WTC11 (cell line): ENCODE measurements at regions not wholly inside any gene's neighbourhood (a gene's known extent, or its start where the extent isn't known, plus 50 kb on each side); places are given as distances from the start of the nearest gene placed in this dataset.

Source experiments
- ATAC-seq: fragments of 200-7000 bp; cut with Tn5 transposase; 2 replicates; pipeline ENCODE4 v1.10.0; 2021; ENCODE audit warnings: mild to moderate bottlenecking, moderate library complexity
- CTCF ChIA-PET: fragments of 300-600 bp; sonication (Branson Sonifier 250); formaldehyde crosslinking; loops from one replicate; lab custom pipeline; 2021; ENCODE audit warnings: antibody characterized with exemption; lab: Charles Lee
- POLR2A ChIA-PET: fragments of 350-600 bp; sonication (Branson Sonifier 250); formaldehyde crosslinking; loops from one replicate; lab custom pipeline; 2021; ENCODE audit warnings: antibody characterized with exemption; lab: Charles Lee
- DNase-seq: peaks from one replicate; pipeline ENCODE4 v3.0.0; 2021; ENCODE audit warnings: low spot score
- H3K27ac Mint-ChIP-seq: 2 replicates; pipeline ENCODE4 v1.8.0; 2021; ENCODE audit warnings: mixed read lengths
- H3K27me3 Mint-ChIP-seq: 2 replicates; pipeline ENCODE4 v1.8.0; 2021; ENCODE audit warnings: low read depth, mild to moderate bottlenecking, moderate library complexity, mixed read lengths
- H3K36me3 Mint-ChIP-seq: 2 replicates; pipeline ENCODE4 v1.8.0; 2021; ENCODE audit warnings: mixed read lengths
- H3K4me1 Mint-ChIP-seq: 2 replicates; pipeline ENCODE4 v1.8.0; 2022; ENCODE audit warnings: mixed read lengths
- H3K4me3 Mint-ChIP-seq: 2 replicates; pipeline ENCODE4 v1.8.0; 2021; ENCODE audit warnings: mild to moderate bottlenecking, moderate library complexity, mixed read lengths
- H3K9me3 Mint-ChIP-seq: 2 replicates; pipeline ENCODE4 v1.8.0; 2021; ENCODE audit warnings: mixed read lengths
- AFF4 ChIP-seq: sonication (generic); formaldehyde crosslinking; IDR thresholded peaks from 2 replicates; pipeline ENCODE4 v1.8.1; 2023; ENCODE audit warnings: mild to moderate bottlenecking, missing genetic modification reagents, borderline replicate concordance
- ATF1 ChIP-seq: sonication (generic); formaldehyde crosslinking; IDR thresholded peaks from 2 replicates; pipeline ENCODE4 v1.8.1; 2023; ENCODE audit warnings: mild to moderate bottlenecking, moderate library complexity, missing genetic modification reagents
- ATF3 ChIP-seq: sonication (generic); formaldehyde crosslinking; conservative IDR thresholded peaks from 2 replicates; pipeline ENCODE4 v1.8.1; 2022; ENCODE audit warnings: mild to moderate bottlenecking, missing genetic modification reagents
- CREB1 ChIP-seq: sonication (generic); formaldehyde crosslinking; IDR thresholded peaks from 2 replicates; pipeline ENCODE4 v1.8.0; 2023; ENCODE audit warnings: mild to moderate bottlenecking, missing genetic modification reagents
- CREM ChIP-seq: sonication (generic); formaldehyde crosslinking; IDR thresholded peaks from 2 replicates; pipeline ENCODE4 v1.8.1; 2022; ENCODE audit warnings: mild to moderate bottlenecking, missing genetic modification reagents, moderate library complexity
- CTCF ChIP-seq: fragments of 200-600 bp; IDR thresholded peaks from 2 replicates; pipeline ENCODE4 v1.8.0; 2022; ENCODE audit warnings: antibody characterized with exemption
- E2F5 ChIP-seq: sonication (generic); formaldehyde crosslinking; IDR thresholded peaks from 2 replicates; pipeline ENCODE4 v1.8.1; 2022; ENCODE audit warnings: mild to moderate bottlenecking, moderate library complexity, missing genetic modification reagents
- EMX1 ChIP-seq: fragments of 250-450 bp; sonication (Bioruptor Pico); IDR thresholded peaks from 2 replicates; pipeline ENCODE4 v1.8.0; 2021; ENCODE audit warnings: mild to moderate bottlenecking
- ERG ChIP-seq: fragments of 250-450 bp; sonication (Bioruptor Pico); IDR thresholded peaks from 2 replicates; pipeline ENCODE4 v1.8.0; 2021; ENCODE audit warnings: mild to moderate bottlenecking
- IRF2 ChIP-seq: sonication (generic); formaldehyde crosslinking; IDR thresholded peaks from 2 replicates; pipeline ENCODE4 v1.8.0; 2022; ENCODE audit warnings: low read depth, missing genetic modification reagents, borderline replicate concordance
- NR1H2 ChIP-seq: sonication (generic); formaldehyde crosslinking; IDR thresholded peaks from 2 replicates; pipeline ENCODE4 v1.9.0; 2021; ENCODE audit warnings: mild to moderate bottlenecking, moderate library complexity, missing genetic modification reagents
- SOX15 ChIP-seq: fragments of 250-450 bp; sonication (Bioruptor Pico); IDR thresholded peaks from 2 replicates; pipeline ENCODE4 v1.9.0; 2021; ENCODE audit warnings: mild to moderate bottlenecking
- SP1 ChIP-seq: sonication (generic); formaldehyde crosslinking; conservative IDR thresholded peaks from 2 replicates; pipeline ENCODE4 v1.8.1; 2022; ENCODE audit warnings: missing genetic modification reagents
- TCF7 ChIP-seq: sonication (generic); formaldehyde crosslinking; IDR thresholded peaks from 2 replicates; pipeline ENCODE4 v1.8.0; 2022; ENCODE audit warnings: mild to moderate bottlenecking, low read depth, missing genetic modification reagents, moderate library complexity
- TEAD4 ChIP-seq: sonication (generic); formaldehyde crosslinking; IDR thresholded peaks from 2 replicates; pipeline ENCODE4 v1.8.0; 2022; ENCODE audit warnings: mild to moderate bottlenecking, missing genetic modification reagents
- TP53 ChIP-seq: sonication (generic); formaldehyde crosslinking; IDR thresholded peaks from 2 replicates; pipeline ENCODE4 v1.8.1; 2023; ENCODE audit warnings: mild to moderate bottlenecking, missing genetic modification reagents
- ZBTB21 ChIP-seq: sonication (generic); formaldehyde crosslinking; IDR thresholded peaks from 2 replicates; pipeline ENCODE4 v1.8.1; 2023; ENCODE audit warnings: mild to moderate bottlenecking, missing genetic modification reagents, borderline replicate concordance
- ZNF219 ChIP-seq: sonication (generic); formaldehyde crosslinking; IDR thresholded peaks from 2 replicates; pipeline ENCODE4 v1.8.0; 2023; ENCODE audit warnings: missing genetic modification reagents, mild to moderate bottlenecking, borderline replicate concordance
- ZNF232 ChIP-seq: sonication (generic); formaldehyde crosslinking; IDR thresholded peaks from 2 replicates; pipeline ENCODE4 v1.8.0; 2022; ENCODE audit warnings: mild to moderate bottlenecking, missing genetic modification reagents
- ZNF423 ChIP-seq: fragments of 250-450 bp; sonication (Bioruptor Pico); IDR thresholded peaks from 2 replicates; pipeline ENCODE4 v2.1.2; 2022; ENCODE audit warnings: mild to moderate bottlenecking, moderate library complexity
- ZSCAN18 ChIP-seq: fragments of 250-450 bp; sonication (Bioruptor Pico); IDR thresholded peaks from 2 replicates; pipeline ENCODE4 v2.1.2; 2022; ENCODE audit warnings: mild to moderate bottlenecking, moderate library complexity

- TF ChIP-seq TCF7 (CRISPR knock-in tag) (no peak), ERG (CRISPR knock-in tag) (no peak), ZNF423 (CRISPR knock-in tag) (no peak), TP53 (no peak), ZBTB21 (CRISPR knock-in tag) (no peak), EMX1 (CRISPR knock-in tag) (no peak), NR1H2 (CRISPR knock-in tag) (no peak), AFF4 (CRISPR knock-in tag) (no peak), CREB1 (CRISPR knock-in tag) (no peak), ZNF232 (CRISPR knock-in tag) (no peak), CTCF (no peak), SOX15 (CRISPR knock-in tag) (no peak), CREM (CRISPR knock-in tag) (no peak), SP1 (no peak), ATF3 (no peak), ZSCAN18 (CRISPR knock-in tag) (no peak), ZNF219 (no peak)
- H3K4me1 Mint-ChIP-seq, result no peaks in the 10 kb centered on the region
- no peak overlapping the region for H3K27ac Mint-ChIP-seq
- H3K4me3 Mint-ChIP-seq, result no peak overlapping the region
- no peaks in the 10 kb centered on the region for H3K27me3 Mint-ChIP-seq
- DNase-seq (no peak), ATAC-seq (no peak)
- H3K36me3 Mint-ChIP-seq, result 0 out of 2 replicates have a peak, but pooled peaks cover 2% of the 10 kb centered on the region
- ChIA-PET CTCF (no interaction called here), POLR2A (no interaction called here)
- H3K9me3 Mint-ChIP-seq, result peaks cover 11% of the 10 kb centered on the region
Observed at GRCh38 chr13:67916650-67917049, 686.5 kb upstream of the PCDH9 start.

GRCh38 chr13:67914535-67914934 is 684.4 kb upstream of the PCDH9 start:
- TF ChIP-seq IRF2 (CRISPR knock-in tag), result no peak
- TF ChIP-seq TEAD4 (CRISPR knock-in tag), result no peak
- no peak for TF ChIP-seq ATF1 (CRISPR knock-in tag)
- TF ChIP-seq E2F5 (CRISPR knock-in tag), result no peak
- no peaks in the 10 kb centered on the region for H3K36me3 Mint-ChIP-seq
- no peak overlapping the region for H3K27ac Mint-ChIP-seq
- no peak overlapping the region for H3K4me3 Mint-ChIP-seq
- no peaks in the 10 kb centered on the region for H3K9me3 Mint-ChIP-seq
- H3K27me3 Mint-ChIP-seq, result no peaks in the 10 kb centered on the region
- ATAC-seq, result no peak
- 0 out of 2 replicates have a peak, but pooled peaks cover 1% of the 10 kb centered on the region for H3K4me1 Mint-ChIP-seq
- ChIA-PET POLR2A (no interaction called here), CTCF (no interaction called here)
- no peak for DNase-seq
